Globus pallidus (tissue), 1 donor: ENCODE measurements at regions not wholly inside any gene's neighbourhood (a gene's known extent, or its start where the extent isn't known, plus 50 kb on each side); places are given as distances from the start of the nearest gene placed in this dataset.
A peak's percentile ranks its signal among the peaks of the same experiment; 100 is the strongest.

Experiments
- DNase-seq: peaks from one replicate; pipeline ENCODE4 v3.0.0-alpha.2; 2015; ENCODE audit warnings: low spot score

DNA sequence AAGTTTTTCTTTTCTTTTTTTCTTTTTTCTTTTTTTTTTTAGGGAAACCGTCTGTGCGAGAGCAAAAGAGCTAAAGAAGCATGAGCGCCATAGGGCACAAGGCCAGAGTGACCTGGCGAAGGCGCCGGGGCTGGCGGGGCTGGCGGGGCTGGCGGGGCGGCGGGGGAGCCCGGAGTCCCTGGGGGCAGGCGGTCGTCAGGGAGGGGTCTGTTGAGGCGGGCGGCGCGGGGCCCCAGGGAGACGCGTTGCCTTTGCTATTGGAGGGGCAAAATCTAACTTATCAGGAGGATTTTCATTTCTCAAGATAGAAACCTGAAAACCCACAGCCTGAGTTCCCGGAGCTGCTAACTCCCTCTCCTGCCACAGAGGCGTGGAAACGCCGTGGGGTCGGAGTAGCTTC lies 135.6 kb upstream of the SMAD1 start:
- DNase-seq: no peak

DNA sequence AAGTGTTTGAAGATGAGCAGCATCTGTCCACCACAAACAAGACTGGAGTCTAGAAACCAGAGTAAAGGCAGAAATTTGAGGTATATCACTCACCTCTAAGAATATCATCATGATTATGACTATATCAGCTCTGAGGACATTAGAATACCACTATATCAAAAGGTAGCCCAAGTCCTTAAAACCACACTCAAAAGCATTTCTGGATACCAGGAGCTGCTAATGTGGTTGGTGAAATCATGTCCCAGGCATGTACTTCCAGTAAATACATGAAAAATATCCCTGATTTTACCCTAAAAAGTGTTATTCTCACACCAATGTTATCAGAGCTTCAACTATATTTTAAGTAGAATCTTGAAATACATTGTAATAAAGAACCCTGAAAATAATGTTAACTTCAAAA lies 136.3 kb upstream of the SMAD1 start:
- DNase-seq: no peak

DNA sequence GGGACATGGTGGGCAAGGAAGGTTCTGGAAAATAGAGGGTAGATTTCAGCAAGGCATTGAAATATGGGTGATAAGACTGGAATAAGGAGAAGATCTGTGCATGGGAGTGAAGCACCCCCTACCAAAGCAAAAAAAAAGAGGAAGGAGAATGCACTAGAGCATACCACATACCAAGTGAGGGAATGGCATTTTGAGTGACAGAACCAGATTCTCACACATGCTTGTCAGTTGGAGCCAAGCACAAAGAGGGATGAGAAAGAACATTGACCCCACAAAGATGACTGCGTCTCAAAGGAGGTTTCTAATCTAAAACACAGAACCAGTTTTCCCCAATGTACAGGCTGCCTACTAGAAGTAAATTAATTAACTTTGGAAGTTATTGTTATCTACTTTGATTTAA lies 140.3 kb upstream of the SMAD1 start:
- no peak for DNase-seq

DNA sequence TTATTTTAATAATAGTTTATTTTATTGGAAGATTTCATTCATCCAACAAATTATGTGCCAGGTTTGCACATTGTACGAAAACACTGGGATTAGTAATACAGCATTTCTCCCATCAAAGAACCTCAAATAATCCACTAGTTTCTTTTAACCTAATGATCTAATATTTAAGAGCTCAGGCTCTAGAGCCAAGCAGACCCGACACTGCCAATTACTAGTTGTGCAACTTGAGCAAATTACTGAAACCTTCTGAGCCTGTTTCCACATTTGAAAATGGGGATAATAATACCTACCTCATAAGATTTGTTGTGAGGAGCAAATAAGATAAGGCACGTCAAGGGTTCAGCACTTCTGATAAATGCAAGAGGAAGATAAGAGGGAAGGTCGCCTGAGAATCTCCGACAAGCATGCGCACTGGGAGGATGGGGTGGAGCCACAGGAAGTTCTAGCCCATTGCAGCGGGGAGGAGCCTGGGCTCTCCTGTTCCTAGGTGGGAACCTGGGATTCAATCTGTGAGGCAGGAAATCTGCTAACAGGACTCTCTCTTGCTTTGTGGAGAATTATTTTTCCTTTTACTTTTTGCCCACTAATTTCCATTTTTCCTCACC lies 141.5 kb upstream of the SMAD1 start:
- no peak for DNase-seq

DNA sequence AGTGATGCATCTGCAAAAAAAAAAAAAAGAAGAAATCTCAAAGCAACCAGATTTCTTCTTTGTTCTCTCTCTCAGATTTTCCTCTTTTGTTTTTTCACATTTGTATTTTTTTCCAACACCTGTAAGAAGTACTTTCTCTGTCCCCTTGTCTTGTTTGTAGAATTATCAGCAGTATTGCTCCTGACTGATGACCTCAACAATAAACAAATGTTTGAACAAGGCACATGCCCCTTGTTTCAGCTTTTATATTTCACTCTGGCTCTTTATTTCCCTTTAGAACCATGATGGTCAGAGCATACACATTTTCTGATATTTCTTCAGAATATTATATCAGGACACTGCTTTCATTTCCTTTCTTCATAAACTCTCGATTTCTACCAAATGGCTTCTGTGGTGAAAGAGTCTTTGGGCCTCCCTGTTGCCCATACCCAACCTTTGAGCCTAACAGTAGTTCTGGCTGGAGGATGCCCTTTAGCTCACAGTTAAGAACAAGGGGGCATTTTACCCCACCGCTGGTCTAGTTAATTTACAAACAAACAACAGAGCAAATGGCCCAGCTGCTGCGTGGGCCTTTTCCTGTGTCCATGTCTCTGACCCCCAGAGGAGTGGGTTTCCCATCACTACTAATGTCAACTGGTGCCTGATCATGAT lies 142.5 kb upstream of the SMAD1 start:
- DNase-seq: no peak

DNA sequence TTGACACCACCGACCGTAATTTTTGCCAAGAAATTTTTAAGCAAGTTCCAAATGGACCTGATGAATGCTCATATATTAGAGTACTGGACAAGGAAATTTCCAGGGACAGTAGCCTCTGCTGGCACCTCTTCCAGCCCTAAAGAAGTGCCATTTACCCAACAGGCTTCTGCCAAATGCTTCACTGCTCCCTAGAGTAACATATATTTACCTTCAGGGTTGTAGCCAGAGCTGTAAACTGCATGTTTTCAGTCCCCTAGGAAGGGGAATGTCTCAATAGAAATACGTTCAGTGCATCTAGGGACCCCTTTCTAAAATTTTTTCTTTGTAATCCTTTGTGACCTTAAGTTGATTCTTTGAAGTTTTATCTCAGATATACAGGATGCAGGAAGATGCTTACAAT lies 143.1 kb upstream of the SMAD1 start:
- no peak for DNase-seq

DNA sequence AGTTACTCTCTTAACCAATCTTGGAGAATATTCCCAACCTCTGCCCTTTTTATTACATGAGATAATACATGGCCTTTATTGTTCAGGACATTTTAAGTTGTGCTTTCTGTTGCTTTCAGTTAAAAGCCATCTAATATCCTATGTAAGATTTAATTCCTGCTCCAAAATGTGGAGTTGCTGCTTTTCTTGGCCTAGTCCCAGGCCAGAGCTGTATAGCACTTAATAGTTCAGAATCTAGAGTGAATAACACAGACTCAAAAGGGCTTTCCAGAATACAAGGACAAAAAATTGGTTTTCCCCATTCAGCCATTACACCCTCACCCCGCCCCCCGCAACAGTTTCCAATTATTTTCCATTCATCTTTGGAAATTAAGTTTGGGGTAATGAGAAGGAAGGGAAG lies 144.3 kb upstream of the SMAD1 start:
- no peak for DNase-seq

DNA sequence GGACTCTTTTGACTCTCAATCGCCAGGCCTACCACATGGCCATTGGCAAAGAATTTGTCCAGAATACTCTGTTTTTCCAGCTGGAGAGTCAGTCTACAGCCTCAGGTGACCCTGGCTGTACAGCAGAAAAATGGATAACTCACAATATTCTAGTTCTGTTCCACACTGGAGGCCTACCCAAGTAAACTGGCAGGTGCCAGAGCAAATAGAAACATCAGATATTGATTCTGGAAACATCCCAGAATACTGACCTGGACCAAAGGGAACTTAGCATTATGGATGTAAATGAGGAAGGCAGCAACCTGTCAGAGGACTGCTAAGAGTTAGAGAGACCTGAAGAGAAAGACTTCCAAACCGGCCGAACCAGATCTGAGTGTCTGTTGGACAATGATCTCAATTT lies 147.9 kb upstream of the SMAD1 start:
- DNase-seq: peak; percentile 2

DNA sequence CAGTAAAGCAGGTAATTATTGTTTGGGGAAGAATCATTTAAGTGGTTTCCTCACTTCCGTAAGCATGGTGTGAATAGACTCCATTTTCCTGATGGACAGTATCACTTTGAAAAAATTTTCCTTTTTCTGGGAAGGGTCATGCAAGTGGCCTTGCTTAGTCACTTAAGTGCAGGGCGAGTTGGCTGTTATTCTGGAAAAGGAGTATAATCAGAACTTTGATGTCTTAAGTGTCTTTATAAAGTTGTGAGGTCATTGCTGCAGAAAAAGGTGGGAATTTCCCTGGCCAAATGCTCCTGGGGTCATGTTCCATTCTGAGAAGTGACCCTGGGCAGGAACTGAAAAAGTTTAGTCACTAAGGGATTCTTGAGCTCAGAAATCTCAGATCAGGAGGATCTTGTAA lies 146.1 kb upstream of the OTUD4 start:
- DNase-seq: no peak

DNA sequence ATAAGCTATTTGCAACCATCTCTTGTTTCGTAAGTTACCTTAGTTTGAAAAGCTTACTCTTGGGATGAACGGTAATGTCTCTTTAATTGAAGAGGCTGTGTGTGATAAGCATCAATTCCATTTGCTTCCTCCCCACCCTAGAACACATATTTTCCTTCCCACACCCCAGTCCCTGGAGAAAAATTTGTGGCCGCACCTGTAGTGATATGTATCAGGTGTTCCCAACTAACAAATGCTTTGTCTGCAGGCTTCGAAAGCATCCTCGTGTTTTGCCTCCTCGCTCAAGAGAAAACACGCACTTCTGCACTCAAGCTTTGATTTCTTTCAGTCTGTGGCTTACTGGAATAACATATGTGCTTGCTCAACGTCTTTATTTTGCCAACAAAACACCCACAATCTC lies 143.8 kb upstream of the OTUD4 start:
- DNase-seq: no peak

DNA sequence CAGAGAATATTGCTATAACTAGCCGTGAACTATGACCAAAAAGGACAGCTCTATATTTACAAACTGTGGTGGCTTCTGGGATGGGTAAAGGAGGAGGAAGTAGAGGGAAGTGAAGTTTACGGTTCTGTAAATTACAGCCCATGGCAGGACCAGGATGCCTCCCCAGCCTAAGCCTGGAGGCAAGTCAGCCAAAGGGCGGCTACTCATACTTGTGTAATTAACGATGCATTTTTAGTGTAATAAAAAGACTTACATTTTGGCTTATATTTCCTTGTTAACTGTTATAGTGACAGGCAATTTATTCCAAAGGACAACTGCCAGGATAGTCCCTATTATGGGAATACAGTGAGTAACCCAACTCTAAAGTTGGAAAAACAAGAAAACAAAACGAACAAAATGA lies 139.9 kb upstream of the OTUD4 start:
- DNase-seq: no peak

DNA sequence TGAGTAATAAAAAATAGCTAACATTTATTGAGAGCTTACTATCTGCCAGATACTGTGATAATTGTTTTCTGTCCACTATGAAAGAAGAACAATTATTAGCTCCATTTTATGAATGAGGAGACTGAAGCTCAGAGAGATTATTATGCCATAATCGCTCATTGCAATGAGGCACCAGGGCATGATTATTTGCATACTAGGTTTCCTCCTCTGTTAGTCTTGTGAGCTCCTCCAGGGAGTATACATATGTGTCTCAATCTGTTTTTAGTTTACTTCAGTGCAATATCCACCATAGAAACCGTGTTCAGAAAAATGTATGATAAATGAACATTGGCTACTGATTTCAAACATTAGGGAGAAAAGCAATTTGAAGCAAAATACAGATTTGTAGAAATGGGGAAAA lies 139.4 kb upstream of the OTUD4 start:
- DNase-seq: no peak

DNA sequence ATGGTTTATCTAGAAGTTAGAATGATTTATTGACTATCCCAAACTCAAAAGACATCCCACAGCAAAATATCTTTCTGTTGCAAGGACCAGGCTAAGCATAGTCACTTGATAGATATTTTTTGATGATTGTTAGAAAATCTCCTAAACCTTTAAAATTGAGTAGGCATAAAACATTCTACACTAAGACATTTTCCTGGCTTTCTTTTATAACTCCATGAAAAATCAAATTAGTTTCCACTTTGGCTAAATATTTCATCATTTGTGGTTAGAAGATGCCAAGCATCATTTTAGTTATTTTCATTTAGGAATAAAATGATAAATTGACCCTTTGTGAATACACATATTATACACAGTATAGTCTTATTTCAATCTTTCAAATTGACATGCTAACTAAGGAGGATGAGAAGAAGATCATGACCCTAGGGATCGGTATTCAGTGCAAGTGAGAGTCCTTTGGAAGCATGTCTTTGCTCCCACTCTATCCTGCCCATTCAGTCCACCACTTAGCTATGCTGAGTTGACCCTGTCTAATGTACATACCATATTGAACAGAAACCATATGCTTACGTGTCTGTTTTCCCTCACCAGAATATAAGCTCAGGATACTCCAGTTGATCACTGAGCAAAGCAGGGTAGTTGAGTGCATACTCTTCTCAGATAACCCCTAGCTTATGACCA lies 136.6 kb upstream of the OTUD4 start:
- no peak for DNase-seq

DNA sequence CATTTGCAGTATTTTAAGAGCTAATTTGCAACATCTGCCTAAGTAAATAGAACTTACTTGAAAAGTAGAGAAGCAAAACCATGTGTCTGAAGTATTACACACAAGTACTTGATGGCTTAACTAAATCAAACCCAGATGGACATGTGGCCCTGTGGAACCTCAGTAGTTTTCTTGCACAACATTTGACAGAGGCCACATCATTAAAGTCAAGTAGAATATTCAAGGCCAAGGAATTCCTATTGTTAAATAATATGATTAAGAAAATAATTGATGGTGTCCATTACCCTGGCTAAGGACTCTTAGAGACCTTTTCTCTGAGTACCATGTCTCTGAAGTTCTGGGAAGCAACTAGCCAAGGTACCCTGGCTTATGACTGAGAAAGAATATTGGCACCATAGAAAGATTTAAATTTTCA lies 135.4 kb upstream of the OTUD4 start:
- no peak for DNase-seq

DNA sequence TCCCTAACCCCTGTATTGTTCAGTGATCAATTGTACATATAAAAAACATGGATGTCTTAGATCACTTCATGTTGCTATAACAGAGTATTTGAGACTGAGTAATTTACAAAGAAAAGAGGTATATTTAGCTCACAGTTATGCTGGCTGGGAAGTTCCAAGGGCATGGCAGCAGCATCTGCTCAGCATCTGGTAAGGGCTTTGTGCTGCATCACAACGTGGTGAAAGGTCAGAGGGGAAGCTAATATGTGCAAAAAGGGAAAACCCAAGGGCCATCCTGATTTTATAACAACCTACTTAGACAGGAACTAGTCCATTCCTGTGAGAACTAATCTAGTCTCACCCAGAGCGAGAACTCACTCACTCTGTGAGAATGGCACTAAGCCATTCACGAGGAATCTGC lies 128.2 kb upstream of the OTUD4 start:
- no peak for DNase-seq

DNA sequence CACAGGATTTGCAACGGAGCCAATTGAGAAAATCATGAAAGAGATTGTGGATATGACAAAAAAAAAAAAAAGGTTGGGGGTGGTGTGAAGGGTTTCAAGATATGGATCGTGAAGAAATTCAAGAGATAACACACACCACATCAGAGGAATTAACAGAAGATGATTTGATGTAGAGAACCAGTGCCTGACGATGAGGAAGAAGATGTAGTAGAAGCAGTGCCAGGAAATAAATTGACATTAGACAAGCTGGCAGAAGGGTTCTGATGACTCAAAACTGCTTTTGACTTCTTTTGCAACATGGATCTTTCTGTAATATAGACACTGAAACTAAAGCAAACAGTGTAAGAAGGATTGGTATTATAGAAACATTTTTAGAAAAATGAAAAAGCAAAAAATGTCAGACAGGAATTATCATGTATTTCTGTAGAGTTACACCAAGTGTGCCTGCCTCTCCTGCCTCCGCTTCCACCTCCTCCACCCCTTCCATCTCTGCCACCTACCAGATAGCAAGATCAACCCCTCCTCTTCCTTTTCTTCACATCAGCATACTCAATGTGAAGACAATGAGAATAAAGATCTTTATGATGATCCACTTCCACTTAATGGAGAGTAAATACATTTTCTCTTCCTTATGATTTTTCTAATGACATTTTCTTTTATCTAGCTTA lies 127.5 kb upstream of the OTUD4 start:
- DNase-seq: no peak

DNA sequence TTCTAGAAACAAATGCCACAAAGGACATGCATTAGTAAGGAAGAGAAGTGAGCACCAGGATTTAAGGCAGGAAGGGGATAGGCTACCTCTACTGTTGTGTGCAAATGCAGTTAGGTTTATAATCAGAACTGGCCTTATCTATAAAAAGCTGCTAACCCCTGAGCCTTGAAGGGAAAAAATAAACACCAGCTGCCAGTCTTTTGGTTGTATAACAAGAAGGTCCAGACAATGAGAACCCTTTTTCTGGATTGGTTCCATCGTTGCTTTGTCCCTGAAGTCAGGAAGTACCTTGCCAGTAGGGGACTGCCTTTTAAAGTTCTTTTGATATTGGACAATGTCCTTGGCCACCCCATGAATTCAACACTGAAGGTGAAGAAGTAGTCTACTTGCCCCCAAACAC lies 126.7 kb upstream of the OTUD4 start:
- peak; percentile 2 for DNase-seq

DNA sequence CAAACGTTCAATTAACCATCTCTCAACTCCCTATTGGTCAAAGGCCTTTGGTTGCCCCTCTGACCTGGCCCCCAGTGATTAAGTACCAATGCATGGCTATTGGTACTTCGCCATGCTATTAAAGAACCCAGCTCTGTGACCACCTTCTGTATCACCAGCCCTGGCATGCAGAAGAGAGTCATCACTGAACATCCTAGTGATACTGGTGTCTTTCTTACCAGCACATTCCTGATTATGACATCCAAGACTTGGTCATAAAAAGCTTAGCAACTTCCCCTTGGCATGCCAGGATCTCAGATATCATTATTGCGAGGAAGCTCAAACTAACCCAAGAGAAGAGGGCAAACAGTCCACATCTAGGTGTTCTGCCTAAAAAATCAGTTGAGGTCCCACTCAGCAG lies 122.3 kb upstream of the OTUD4 start:
- DNase-seq: no peak

DNA sequence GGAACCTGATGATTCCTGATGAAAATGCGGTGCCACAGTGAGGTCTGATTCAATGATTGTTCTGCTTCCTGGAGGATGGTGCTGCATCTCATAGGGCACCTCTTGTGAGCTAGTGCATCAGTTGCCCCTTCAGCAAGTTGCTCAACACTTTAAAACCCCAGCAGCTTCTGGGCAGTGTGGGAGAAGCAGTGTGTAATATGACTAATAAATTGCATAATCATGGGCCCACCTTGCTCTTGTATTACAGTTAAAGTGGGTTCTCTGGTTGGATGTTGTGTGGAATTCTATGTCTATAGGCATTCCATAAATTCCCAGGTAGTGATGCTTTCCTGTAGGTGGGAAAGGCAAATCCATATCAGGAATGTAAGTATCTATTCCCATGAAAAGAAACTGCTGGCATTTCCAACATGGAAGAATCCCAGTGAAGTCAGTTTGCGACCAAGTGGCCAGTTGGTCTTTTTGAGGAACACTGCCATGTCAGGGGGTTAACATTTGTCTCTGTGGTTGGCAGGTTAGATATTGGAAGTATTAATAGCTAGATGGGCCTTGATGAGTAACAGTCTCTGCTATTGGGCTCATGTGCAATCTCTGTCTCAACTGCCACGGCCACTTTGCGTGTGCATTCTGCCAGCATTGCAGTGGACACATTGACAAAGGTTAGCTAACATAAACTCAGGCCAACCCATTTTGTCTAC lies 121.1 kb upstream of the OTUD4 start:
- DNase-seq: no peak

DNA sequence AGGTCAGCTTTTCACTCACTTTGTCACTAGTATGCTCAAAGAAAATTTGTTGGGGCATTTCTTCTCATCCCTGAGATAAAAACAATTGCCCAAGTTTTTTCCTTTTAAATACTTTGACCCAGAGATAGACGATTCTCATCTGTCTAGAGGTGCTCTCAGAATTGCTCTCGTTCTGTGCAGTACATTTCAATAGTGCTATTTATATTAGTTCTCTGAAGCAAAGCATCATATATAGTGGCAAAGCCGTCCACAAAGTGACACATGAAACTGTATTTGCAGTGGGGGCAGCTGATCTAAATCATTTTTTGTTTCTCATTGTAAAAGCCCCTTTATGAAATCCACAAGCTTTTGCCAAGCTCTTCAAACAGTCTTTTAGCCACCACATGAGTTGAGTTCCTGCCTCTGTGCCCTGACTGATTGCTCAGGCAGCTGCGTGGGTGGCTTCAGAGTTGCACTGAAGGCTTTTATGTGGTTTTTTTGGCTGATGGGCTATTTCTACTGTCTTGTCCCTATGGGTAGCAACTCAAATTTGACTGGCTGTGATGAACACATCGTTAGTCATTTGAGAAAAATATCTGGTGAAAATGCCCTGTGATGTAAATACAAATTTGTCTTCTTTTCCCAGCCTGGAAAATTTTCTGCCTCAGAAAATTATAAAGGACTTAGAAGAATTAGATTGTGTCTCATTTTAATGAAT lies 119.1 kb upstream of the OTUD4 start:
- peak; percentile 4 for DNase-seq

DNA sequence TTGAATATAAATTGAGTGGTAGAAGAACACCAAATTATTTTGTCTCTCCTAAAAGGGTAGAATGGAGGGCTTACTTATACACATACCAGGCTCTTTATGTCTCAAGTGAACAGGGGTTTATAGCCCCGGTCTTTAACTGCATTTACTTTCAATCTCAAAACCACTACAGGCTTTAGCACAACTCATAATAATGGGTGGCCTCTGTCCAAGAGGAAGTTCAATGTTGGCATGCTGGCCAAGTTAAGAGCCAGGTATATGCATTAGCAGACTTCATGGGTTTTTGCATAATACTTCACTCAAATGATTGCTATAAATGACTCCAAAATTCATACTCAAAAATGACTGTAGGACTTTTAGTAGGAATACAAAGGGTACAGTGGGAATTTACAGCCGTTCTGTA lies 118.5 kb upstream of the OTUD4 start:
- DNase-seq: no peak

DNA sequence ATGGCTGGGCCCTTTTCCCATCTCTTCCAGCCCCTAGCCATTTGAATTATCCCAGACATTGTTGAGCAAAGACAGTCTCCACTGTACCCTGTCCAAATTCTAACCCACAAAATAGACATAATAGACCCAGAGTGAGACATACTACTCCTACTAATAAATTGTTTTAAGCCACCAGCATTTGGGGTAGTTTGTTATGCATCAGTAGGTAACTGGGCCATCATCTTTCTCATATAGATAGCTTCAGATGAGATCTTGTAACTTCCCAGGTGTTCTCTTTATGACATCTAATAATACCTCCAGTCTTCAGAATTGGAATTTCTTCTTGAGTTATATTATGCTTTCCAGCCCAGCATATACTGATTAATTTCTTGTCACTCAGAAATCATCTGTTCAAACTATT lies 117.2 kb upstream of the OTUD4 start:
- DNase-seq: no peak
